Neural crest cell (in vitro differentiated cells): ENCODE measurements at regions not wholly inside any gene's neighbourhood (a gene's known extent, or its start where the extent isn't known, plus 50 kb on each side); places are given as distances from the start of the nearest gene placed in this dataset.

Experiments used
- DNase-seq: peaks from one replicate; pipeline ENCODE4 v3.0.0; 2021; ENCODE audit warnings: low read depth, mixed read lengths, low spot score
- H3K27ac Mint-ChIP-seq: one replicate; pipeline ENCODE4 v1.8.0; 2021; ENCODE audit warnings: mild to moderate bottlenecking, mixed read lengths; ENCODE audit not compliant: unreplicated experiment
- H3K27me3 Mint-ChIP-seq: 2 replicates; pipeline ENCODE4 v1.8.0; 2021; ENCODE audit warnings: low read depth, mild to moderate bottlenecking, mixed read lengths
- H3K36me3 Mint-ChIP-seq: 2 replicates; pipeline ENCODE4 v1.8.0; 2021; ENCODE audit warnings: low read depth, mild to moderate bottlenecking, mixed read lengths
- H3K4me1 Mint-ChIP-seq: 2 replicates; pipeline ENCODE4 v1.8.0; 2021; ENCODE audit warnings: mixed read lengths
- H3K4me3 Mint-ChIP-seq: one replicate; pipeline ENCODE4 v1.8.0; 2021; ENCODE audit warnings: mild to moderate bottlenecking, mixed read lengths
- H3K9me3 Mint-ChIP-seq: 2 replicates; pipeline ENCODE4 v1.8.0; 2021; ENCODE audit warnings: mixed read lengths
- TF ChIP-seq, protein P1 (sequence below): fragments of 200-600 bp; sonication (generic); conservative IDR thresholded peaks from 2 replicates; pipeline ENCODE4 v1.5.0; 2021; ENCODE audit warnings: antibody characterized with exemption, mild to moderate bottlenecking

DNA sequence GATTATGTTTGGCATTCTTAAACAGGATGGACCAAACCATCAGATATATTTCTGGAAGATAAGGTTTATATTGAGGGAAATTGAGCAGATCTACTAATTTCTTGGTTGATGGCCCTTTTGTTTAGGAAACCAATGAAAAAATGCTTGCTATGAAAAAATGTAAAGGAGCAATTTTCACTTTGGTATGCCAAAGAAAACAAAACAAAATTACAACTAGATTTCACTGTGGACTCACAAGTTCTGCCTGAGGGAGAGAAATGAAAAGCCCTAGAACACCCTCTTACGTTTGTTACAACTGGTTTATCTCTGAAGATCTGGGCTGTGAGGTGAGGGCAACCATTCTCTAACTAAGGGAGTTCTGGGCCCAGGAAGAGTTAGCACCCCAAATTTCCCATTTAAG, 122.5 kb upstream of the IL15 start:
- Mint-ChIP-seq H3K36me3 (peaks cover 2% of the 10 kb centered on the region), H3K4me3 (no peak overlapping the region), H3K9me3 (peaks cover 2% of the 10 kb centered on the region), H3K27me3 (no peaks in the 10 kb centered on the region), H3K27ac (no peak overlapping the region), H3K4me1 (no peaks in the 10 kb centered on the region)
- TF ChIP-seq, protein P1, sequence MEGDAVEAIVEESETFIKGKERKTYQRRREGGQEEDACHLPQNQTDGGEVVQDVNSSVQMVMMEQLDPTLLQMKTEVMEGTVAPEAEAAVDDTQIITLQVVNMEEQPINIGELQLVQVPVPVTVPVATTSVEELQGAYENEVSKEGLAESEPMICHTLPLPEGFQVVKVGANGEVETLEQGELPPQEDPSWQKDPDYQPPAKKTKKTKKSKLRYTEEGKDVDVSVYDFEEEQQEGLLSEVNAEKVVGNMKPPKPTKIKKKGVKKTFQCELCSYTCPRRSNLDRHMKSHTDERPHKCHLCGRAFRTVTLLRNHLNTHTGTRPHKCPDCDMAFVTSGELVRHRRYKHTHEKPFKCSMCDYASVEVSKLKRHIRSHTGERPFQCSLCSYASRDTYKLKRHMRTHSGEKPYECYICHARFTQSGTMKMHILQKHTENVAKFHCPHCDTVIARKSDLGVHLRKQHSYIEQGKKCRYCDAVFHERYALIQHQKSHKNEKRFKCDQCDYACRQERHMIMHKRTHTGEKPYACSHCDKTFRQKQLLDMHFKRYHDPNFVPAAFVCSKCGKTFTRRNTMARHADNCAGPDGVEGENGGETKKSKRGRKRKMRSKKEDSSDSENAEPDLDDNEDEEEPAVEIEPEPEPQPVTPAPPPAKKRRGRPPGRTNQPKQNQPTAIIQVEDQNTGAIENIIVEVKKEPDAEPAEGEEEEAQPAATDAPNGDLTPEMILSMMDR, result no peak
- DNase-seq, result no peak

DNA sequence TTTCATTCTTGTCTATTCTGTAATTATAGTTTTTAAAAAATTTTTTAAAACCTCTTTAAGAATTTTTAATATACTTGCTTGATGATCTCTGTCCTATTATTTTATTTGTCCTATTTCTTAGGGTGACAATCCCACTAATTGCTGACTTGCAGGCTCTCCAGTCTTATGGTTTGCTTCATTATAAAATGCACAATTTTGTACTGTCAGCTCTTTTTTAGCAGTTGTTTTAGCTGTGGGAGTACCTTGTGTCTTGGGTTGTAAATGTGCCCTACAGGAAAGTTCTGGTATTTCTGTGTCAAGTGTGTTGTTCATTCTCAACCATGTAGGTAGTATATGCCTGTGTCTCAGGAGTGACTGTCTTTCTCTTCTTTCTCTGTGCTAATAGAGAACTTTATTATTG, 118.2 kb upstream of the IL15 start:
- Mint-ChIP-seq H3K27ac (no peak overlapping the region), H3K36me3 (no peaks in the 10 kb centered on the region), H3K27me3 (no peaks in the 10 kb centered on the region), H3K4me1 (no peaks in the 10 kb centered on the region), H3K4me3 (no peak overlapping the region), H3K9me3 (no peaks in the 10 kb centered on the region)
- TF ChIP-seq, protein P1, result no peak
- no peak for DNase-seq

DNA sequence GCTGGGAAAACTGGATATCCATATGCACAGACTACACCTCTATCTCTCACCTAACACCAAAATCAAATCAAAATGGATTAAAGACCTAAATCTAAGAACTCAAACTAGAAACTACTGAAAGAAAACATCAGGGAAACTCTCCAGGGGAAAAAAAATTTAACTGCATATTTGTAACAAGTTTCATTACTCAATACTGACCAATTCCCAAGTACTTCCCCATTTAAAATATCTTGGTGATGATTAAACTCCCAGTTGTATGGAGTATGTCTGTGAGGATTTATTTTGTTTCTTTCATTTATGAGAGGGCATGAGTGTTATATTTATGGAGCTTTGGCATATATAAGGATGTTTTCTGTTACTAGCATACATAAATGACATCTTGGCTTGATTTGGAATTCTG, 112.3 kb upstream of the IL15 start:
- no peak for DNase-seq
- TF ChIP-seq, protein P1, result no peak
- Mint-ChIP-seq H3K27ac (no peak overlapping the region), H3K4me1 (no peaks in the 10 kb centered on the region), H3K4me3 (no peak overlapping the region), H3K27me3 (no peaks in the 10 kb centered on the region), H3K9me3 (no peaks in the 10 kb centered on the region), H3K36me3 (no peaks in the 10 kb centered on the region)

DNA sequence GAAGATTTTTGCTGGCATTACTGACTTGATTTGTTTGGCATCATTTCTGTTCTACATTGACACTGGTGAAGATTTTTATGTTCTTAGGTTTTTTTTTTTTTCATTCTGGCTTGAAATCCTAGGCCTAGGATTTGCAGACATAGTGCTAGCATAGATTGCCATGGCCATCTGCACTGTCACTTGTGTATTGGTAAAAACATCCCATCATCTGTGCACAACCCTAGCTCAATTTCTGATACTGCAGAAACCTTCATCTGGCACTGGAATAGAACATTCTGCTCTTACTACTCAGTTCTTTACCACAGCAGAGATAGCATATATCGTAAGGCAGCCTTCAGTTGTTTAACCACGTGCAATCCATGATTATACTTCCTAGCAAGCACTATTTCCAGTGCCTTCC, 111.5 kb upstream of the IL15 start:
- H3K9me3 Mint-ChIP-seq, result no peaks in the 10 kb centered on the region
- H3K4me1 Mint-ChIP-seq, result no peaks in the 10 kb centered on the region
- TF ChIP-seq, protein P1, result no peak
- no peak overlapping the region for H3K27ac Mint-ChIP-seq
- no peak overlapping the region for H3K4me3 Mint-ChIP-seq
- no peaks in the 10 kb centered on the region for H3K36me3 Mint-ChIP-seq
- no peak for DNase-seq
- H3K27me3 Mint-ChIP-seq, result no peaks in the 10 kb centered on the region

DNA sequence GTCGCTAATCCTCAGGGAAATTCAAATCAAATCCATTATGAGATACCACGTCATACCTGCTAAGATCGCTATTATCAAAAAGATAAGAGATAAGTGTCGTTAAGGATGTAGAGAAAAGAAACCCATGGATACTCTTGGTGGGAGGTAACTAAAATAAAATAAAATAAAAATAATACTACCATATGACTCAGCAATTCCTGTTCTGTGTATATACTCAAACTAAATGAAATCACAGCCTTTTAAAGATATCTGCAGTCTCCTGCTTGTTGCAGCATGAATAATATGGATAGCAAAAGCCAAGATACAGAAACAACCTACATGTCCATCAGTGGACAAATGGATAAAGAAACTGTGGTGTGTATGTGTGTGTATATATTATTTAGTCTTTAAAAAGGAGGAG, 105.8 kb upstream of the IL15 start:
- Mint-ChIP-seq H3K36me3 (no peaks in the 10 kb centered on the region), H3K27ac (no peak overlapping the region), H3K4me1 (no peaks in the 10 kb centered on the region), H3K9me3 (peaks cover 7% of the 10 kb centered on the region), H3K4me3 (no peak overlapping the region), H3K27me3 (no peaks in the 10 kb centered on the region)
- TF ChIP-seq, protein P1, result no peak
- DNase-seq, result no peak

DNA sequence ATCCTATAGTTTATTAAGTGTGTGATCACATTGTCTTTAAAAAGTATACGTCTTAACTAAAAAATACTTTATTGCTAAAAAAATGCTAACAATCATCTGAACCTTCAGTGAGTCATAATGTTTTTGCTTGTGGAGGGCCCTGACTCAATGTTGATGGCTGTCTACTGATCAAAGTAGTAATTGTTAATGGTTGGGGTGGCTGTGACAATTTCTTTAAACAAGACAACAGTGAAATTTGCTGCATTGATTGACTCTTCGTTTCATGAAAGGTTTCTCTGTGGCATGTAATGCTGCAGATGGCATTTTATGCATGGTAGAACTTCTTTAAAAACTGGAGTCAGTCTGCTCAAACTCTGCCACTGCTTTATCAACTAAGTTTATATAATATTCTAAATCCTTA, 101.4 kb upstream of the IL15 start:
- TF ChIP-seq, protein P1, result no peak
- Mint-ChIP-seq H3K4me3 (no peak overlapping the region), H3K4me1 (no peaks in the 10 kb centered on the region), H3K9me3 (peaks cover 23% of the 10 kb centered on the region), H3K27ac (no peak overlapping the region), H3K27me3 (no peaks in the 10 kb centered on the region), H3K36me3 (peaks cover 7% of the 10 kb centered on the region)
- no peak for DNase-seq
